Superior temporal gyrus (tissue), 1 donor: ENCODE measurements at regions not wholly inside any gene's neighbourhood (a gene's known extent, or its start where the extent isn't known, plus 50 kb on each side); places are given as distances from the start of the nearest gene placed in this dataset.

ENCODE experiments used
- DNase-seq: peaks from one replicate; pipeline ENCODE4 v3.0.0-alpha.2; 2016; ENCODE audit errors: extremely low spot score

- no peak for DNase-seq
Observed at GRCh38 chr5:44660251-44660650, 148.5 kb upstream of the MRPS30 start.

- DNase-seq = no peak
Observed at GRCh38 chr5:44659334-44659733, 149.4 kb upstream of the MRPS30 start.

GRCh38 chr5:44652674-44653073 is 156.1 kb upstream of the MRPS30 start:
- DNase-seq = no peak

- no peak for DNase-seq
Observed at GRCh38 chr5:44646016-44646415, 162.7 kb upstream of the MRPS30 start.

GRCh38 chr5:44645502-44645901 is 163.2 kb upstream of the MRPS30 start:
- DNase-seq = no peak

- DNase-seq = no peak
Observed at GRCh38 chr5:44644628-44645027, 164.1 kb upstream of the MRPS30 start.

GRCh38 chr5:44641820-44642219 is 166.9 kb upstream of the MRPS30 start:
- DNase-seq = no peak

- DNase-seq = no peak
Observed at GRCh38 chr5:44640945-44641456, 167.7 kb upstream of the MRPS30 start.

- no peak for DNase-seq
Observed at GRCh38 chr5:44637916-44638869, 170.6 kb upstream of the MRPS30 start.

GRCh38 chr5:44632344-44632743 is 176.4 kb upstream of the MRPS30 start:
- no peak for DNase-seq

- DNase-seq = no peak
Observed at GRCh38 chr5:44626846-44627245, 181.9 kb upstream of the MRPS30 start.

GRCh38 chr5:44622331-44622730 is 186.4 kb upstream of the MRPS30 start:
- no peak for DNase-seq

GRCh38 chr5:44619875-44620610 is 188.7 kb upstream of the MRPS30 start:
- DNase-seq = no peak

- no peak for DNase-seq
Observed at GRCh38 chr5:44614845-44615244, 193.9 kb upstream of the MRPS30 start.

- DNase-seq = no peak
Observed at GRCh38 chr5:44613936-44614335, 194.8 kb upstream of the MRPS30 start.

GRCh38 chr5:44605926-44606325 is 202.8 kb upstream of the MRPS30 start:
- DNase-seq = no peak

- no peak for DNase-seq
Observed at GRCh38 chr5:44603496-44604272, 205.1 kb upstream of the MRPS30 start.

- no peak for DNase-seq
Observed at GRCh38 chr5:44574678-44575077, 185.5 kb upstream of the FGF10 start.

- no peak for DNase-seq
Observed at GRCh38 chr5:44568519-44568918, 179.3 kb upstream of the FGF10 start.

- no peak for DNase-seq
Observed at GRCh38 chr5:44565902-44566301, 176.7 kb upstream of the FGF10 start.

- no peak for DNase-seq
Observed at GRCh38 chr5:44565360-44565759, 176.1 kb upstream of the FGF10 start.

GRCh38 chr5:44546286-44546685 is 157.1 kb upstream of the FGF10 start:
- peak; percentile 27 for DNase-seq
